Urothelium cell line (cell line): ENCODE measurements at regions not wholly inside any gene's neighbourhood (a gene's known extent, or its start where the extent isn't known, plus 50 kb on each side); places are given as distances from the start of the nearest gene placed in this dataset.
"Not testable (repeated sequence)": the region's sequence is repeated elsewhere in the genome, so short reads cannot be mapped to it uniquely, and the experiment has no call there.

Experiments
- DNase-seq: peaks from one replicate; pipeline ENCODE4 v3.0.0; 2011; ENCODE audit warnings: low spot score, mixed read lengths
- FAIRE-seq: peaks from 2 replicates; lab custom pipeline; 2011; peaks lifted over from hg19 to GRCh38; lab: Jason Lieb, UNC

- no peak for FAIRE-seq
- no peak for DNase-seq
Measured at GRCh38 chr2:167803449-167803988, 443.9 kb downstream of the STK39 start.

DNA sequence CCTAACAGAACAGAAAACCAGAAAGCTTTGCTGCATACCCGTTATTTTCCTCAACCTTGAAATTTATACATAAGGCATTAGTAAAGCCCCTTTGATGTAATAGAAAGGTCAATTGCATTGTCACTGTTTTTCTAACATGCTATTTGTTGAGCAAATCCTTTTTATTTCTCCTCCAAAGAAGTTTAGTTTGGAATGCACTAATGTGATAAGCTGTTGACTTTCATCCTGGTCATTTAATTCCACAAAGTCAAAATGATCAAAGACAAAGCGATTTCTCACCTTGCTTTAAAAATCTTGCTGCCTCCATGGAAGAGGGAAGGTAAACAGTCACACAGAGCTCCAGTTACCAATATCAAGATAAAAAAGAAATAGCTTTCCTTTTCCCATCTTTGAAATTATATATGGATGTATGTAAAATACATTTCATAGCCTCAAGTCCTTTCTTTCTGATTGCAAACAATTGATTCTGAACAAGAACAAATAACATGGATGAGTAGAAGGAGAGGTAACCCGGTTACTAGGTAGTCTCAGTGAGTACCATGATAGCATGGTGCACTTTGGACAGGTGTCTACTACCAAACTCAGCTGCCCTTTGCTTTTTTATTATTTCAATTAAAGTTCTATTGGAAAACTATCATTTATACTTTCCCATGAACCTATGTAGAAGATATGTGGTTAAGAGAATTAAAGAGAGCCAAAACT, 452.7 kb downstream of the STK39 start:
- DNase-seq (no peak), FAIRE-seq (no peak)

GRCh38 chr2:167793725-167794124, 453.7 kb downstream of the STK39 start:
- DNase-seq (no peak), FAIRE-seq (no peak)

DNA sequence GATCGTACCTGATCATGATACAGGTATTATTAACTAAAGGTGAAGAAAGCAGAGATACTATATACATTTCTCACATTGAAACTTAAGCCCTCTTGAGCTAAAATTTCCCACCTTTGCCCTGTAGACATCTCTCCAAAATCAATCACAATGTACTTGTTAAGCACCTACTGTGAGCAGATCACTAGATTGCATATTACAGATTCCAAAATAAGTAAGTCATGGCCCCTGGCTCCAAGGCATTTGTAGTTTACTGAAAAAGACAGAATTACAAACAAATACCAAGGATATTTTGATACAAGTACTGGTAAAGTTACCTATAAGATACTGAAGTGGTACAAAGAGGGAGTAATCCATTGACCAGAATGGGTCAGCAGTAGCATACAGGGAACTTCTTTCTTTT, 455.3 kb downstream of the STK39 start:
- DNase-seq (no peak), FAIRE-seq (no peak)

GRCh38 chr2:167790781-167791450, 456.5 kb downstream of the STK39 start:
- DNase-seq (no peak), FAIRE-seq (no peak)

DNA sequence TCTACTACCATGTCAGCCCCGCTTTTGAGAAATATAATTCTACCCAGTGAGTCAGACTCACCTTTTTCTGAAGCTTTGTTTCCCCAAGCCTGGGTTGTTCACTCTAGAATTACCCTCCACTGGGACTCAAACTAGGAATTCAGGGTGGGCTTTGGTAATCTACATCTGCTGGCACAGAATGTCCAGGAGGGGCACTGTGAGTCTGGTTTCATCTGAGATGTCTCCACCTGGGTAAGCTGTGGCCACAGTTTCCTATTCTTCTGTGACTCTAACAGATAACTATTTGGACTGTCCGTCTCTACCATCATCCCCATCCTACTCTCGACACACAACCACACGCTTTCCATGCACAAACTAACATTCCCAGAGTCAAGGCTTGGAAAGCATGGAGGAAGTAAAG, 457.2 kb downstream of the STK39 start:
- no peak for DNase-seq
- FAIRE-seq, result no peak

DNA sequence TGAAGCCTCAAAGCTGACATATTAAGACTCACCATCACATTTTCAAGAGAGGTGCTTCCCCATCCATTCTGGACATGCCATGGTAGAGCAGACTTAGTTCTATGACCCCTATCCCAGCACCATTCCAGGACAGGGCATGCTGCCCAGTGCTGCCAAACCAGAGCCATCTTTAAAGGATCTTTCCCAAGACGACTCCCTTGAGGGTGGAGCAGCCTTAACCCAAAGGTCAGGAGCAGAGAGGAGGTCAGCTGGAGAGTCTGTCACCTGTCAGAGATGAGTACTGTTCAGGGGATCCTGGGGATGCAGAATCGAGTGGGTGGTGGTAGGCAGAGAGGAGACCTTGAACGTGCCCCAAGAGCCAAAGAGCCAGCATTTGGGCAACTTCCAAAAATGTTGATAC, 459.8 kb downstream of the STK39 start:
- FAIRE-seq, result no peak

GRCh38 chr2:167787021-167787420, 460.4 kb downstream of the STK39 start:
- no peak for DNase-seq
- FAIRE-seq, result no peak

More for the DNA sequence above, 459.8 kb downstream of the STK39 start:
- DNase-seq, result no peak

- FAIRE-seq, result no peak
- DNase-seq, result no peak
Measured at GRCh38 chr2:167785606-167786216, 461.7 kb downstream of the STK39 start.

- no peak for FAIRE-seq
Measured at GRCh38 chr2:167784084-167784425, 463.3 kb downstream of the STK39 start.

DNA sequence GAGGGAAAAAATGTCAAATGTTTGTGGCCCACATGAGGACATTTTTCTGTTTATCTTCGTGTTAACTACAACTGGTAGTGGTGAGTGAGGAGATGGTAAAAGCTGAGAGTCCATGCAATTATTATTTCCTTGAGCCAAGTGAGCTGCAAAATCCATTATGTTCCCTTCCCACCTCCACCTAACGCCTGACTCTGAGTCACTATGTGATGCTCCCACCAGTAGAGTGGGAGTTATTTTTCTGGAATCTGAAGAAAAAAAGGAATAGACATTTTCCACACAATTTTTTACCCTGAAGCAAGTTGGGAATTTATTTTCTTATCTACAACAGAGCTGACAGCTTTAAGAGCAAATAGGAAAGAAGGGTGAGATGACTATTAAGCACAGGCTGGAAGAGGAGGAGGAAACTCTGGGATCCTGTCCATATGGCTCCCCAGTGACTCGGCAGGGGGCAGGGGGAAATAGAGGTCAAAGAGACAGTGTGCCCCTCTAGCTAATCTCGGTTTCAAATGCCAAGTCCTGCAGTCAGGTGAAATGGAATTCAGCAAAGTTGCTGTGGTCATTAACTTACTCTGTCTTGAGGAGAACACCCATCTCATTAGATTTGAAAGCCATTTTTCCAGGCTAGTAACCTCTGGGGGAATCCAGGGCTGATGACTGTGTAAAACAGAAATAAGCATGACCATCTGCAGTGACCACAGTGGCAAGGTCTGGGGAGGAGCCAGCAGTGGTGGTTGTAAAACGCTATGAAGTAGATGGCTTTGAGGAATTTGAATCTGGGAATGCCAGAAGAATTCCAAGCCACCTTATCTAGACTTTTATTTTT, 463.9 kb downstream of the STK39 start:
- DNase-seq, result no peak
- no peak for FAIRE-seq

More at GRCh38 chr2:167784084-167784425, 463.3 kb downstream of the STK39 start:
- DNase-seq, result no peak

DNA sequence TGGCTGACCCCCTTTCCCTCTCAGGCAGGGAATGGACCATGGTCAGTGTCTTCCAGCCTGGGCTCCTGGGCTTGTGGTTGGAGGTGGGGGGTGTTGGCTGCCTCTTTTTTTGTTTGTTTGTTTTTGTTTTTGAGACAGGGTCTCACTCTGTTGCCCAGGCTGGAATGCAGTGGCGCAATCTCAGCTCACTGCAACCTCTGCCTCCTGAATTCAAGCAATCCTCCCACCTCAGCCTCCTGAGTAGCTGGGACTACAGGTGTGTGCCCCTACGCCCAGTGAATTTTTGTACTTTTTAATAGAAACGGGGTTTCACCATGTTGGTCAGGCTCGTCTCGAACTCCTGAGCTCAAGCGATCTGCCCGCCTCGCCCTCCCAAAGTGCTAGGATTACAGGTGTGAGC, 465.8 kb downstream of the STK39 start:
- not testable (repeated sequence) for DNase-seq, FAIRE-seq

- FAIRE-seq (no peak), DNase-seq (no peak)
Measured at GRCh38 chr2:167776359-167776758, 471.0 kb downstream of the STK39 start.

DNA sequence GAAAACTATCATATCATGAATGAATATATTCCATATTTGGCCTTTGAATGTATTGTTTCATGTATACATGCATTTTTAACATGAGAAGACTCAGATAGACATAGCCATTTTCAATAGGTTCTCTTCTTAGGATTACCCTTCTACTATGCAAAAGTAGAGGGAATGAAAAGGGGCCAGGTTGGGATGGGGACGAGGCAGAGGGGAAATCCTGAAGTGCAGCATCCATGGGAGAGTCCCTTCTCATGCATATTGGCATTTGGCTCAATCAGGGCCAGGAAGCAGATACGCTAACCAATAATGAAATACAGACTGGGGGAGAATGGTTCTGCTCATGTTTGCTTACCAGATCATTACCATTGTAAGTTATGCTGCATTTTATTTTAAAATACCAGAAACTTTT, 475.8 kb downstream of the STK39 start:
- DNase-seq, result no peak

DNA sequence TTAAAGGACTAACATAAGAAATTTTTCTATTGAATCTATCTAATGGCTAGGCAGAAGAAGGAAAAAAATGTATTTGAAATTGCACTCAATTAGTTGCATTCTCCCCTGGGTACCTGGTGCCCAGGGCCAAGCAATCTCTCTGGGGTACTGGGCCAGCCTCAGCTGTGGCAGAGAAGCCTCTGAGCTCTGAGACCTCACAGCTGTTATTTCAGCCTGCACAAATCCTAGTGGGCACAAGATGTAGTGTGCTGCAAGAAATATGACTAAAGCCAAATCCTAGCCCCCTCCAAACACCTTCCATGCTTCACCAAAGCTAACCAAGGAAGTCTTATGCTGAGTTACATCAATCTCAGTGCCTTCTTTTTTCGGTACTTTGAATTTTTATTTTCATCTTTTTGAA, 478.4 kb downstream of the STK39 start:
- DNase-seq (no peak), FAIRE-seq (no peak)

More for the DNA sequence above, 475.8 kb downstream of the STK39 start:
- no peak for FAIRE-seq

DNA sequence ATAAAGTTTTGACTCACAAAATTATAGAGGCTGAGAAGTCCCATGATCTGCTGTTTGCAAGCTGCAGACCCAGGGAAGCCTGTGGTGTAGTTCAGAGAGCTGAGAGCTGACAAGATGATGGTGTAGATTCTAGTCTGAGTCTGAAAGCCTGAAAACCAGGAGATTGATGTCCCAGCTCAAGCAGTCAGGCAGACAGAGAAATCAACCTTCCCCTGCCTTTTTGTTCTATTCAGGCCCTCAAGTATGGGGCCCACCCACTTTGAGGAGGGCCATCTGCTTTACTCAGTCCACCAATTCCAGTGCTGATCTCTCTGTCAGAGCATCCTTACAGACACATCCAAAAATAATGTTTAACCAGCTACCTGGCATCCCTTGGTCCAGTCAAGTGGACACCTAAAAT, 479.6 kb downstream of the STK39 start:
- no peak for FAIRE-seq
- no peak for DNase-seq

GRCh38 chr2:167764772-167765341, 482.5 kb downstream of the STK39 start:
- DNase-seq (peak; percentile 16), FAIRE-seq (no peak)

DNA sequence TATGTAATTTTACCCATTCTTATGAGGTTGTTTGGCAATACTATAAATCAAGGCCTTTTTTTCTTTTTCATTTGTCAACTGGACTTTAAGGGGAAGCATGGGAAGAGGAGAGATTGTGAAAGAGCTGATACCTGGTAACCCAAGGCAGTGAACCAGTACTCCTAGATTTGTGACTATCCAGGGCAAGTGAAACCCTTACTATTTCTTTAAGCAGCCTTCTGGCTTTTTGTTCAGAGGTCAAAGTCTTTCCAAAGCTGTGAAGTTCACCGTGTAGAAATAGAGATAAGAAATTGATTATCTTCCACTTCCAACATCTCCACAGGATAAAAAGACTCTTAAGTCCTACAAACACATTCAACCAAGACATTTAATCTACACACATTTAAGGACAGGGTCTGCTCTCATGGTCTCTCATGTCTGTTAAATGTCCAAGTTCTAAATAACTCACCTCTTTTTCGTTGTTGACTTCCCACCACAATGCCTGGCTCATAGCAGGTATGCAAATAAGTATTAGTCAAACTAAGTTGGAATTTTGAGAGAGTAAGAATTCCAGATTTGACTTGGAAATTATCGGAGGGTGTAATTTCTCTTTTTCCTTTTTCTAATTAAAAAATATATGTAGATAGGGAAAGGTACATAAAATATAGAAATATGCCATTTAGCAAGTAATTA, 485.8 kb downstream of the STK39 start:
- FAIRE-seq, result no peak

DNA sequence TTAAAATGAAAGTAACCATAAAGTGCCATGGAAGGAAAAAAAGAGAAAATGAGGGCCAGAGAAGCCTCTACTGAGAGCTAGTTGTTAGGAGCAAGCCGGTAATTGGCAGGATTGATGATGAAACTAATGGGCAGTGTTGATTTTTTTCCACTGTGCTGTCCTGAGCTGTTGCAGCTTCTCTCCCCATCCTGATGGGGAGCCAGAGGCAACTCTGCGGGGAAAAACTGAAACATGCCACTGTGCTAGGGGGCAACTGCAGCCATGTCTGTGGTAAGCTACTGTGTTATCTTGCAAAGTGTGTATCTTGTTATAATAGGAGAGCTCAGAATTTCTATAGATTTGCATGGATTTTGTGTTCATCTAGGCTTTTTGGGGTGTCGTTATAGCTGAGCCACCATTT, 487.9 kb downstream of the STK39 start:
- no peak for FAIRE-seq
- no peak for DNase-seq

More for the DNA sequence above, 485.8 kb downstream of the STK39 start:
- no peak for DNase-seq

DNA sequence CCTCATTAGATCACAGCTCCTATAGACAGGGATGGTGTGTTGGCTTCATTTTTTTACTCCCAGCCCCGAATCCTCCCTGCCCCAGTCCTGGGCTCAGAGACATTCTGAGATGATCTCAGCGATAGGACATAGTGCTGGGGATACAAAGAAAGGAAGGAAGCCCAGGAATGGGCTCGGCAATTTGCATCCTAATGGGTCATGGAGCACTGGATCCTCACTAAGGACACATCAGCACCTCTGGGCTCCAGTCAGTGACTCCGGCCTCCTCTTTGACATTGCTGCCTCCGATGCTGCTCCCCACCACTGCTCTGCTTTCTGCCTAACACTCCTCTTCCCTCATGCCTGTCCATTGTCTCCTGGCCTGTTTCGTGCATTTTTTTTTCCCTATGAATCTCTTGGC, 489.1 kb downstream of the STK39 start:
- FAIRE-seq, result no peak

More for the DNA sequence above, 489.1 kb downstream of the STK39 start:
- no peak for DNase-seq
